K562 (cell line): ENCODE measurements at regions not wholly inside any gene's neighbourhood (a gene's known extent, or its start where the extent isn't known, plus 50 kb on each side); places are given as distances from the start of the nearest gene placed in this dataset.

Experiments
- ATAC-seq: fragments of 200-7000 bp; cut with Tn5 transposase; 3 replicates; pipeline ENCODE4 v1.9.1; 2020; ENCODE audit warnings: moderate library complexity
- BruUV-seq: library from RNA; stranded (reverse); fragments of 400-500 nt; replicated peaks from 2 replicates; lab custom pipeline; 2021; lab: Mats Ljungman, UMichigan
- CTCF ChIA-PET: fragments of 300-600 bp; formaldehyde crosslinking; extraction: SDS; loops from one replicate; lab custom pipeline; 2021; ENCODE audit warnings: low intra/inter-chr PET ratio; lab: Yijun Ruan, JAX
- POLR2A ChIA-PET: fragments of 300-600, 350-650 bp; sonication (Branson Sonifier 250); formaldehyde crosslinking; extraction: SDS; loops from one replicate; lab custom pipeline; 2021; ENCODE audit warnings: antibody characterized with exemption, inconsistent platforms; lab: Yijun Ruan, JAX
- DNase-seq, 4 experiments: peaks; one replicate each; pipeline versions ENCODE4 v3.0.0 to v3.0.0-alpha.2; 2011 to 2018; ENCODE audit warnings: low spot score in 3 of 4, mixed read lengths in 3 of 4; ENCODE audit errors: extremely low read depth in 1 of 4
- FAIRE-seq: peaks from 2 replicates; lab custom pipeline; 2011; peaks lifted over from hg19 to GRCh38; lab: Jason Lieb, UNC
- H2AFZ ChIP-seq: 2 replicates; pipeline ENCODE4 v1.6.0; 2011; ENCODE audit warnings: low read depth, low read length, control low read depth, inconsistent platforms
- H3K27ac ChIP-seq: fragments of 200-600 bp; 3 replicates; pipeline ENCODE4 v1.8.0; 2011; ENCODE audit warnings: low read depth, mild to moderate bottlenecking, control low read depth, inconsistent platforms, low read length, moderate library complexity, mixed read lengths; ENCODE audit errors: extremely low read depth
- H3K27me3 ChIP-seq, 2 experiments: fragments of 300-600 bp in 1 of 2; 2 replicates in 1 of 2; 3 replicates in 1 of 2; pipeline versions ENCODE4 v1.6.0 to v1.8.0; 2011; ENCODE audit warnings: inconsistent platforms in 2 of 2, low read length in 2 of 2, mild to moderate bottlenecking in 1 of 2, mixed read lengths in 1 of 2, moderate library complexity in 1 of 2; ENCODE audit not compliant: control insufficient read depth in 2 of 2, insufficient read depth in 2 of 2
- H3K36me3 ChIP-seq: fragments of 300-600 bp; 3 replicates; pipeline ENCODE4 v1.8.0; 2011; ENCODE audit warnings: mild to moderate bottlenecking, low read length, inconsistent platforms; ENCODE audit not compliant: control insufficient read depth, insufficient read depth
- H3K4me1 ChIP-seq, 2 experiments: fragments of 200-600 bp in 1 of 2; replicated peaks in 1 of 2; 2 replicates in 1 of 2; 3 replicates in 1 of 2; pipeline versions ENCODE4 v1.5.1 to v1.8.0; 2011; ENCODE audit warnings: inconsistent platforms in 2 of 2, low read length in 2 of 2, mild to moderate bottlenecking in 1 of 2, mixed read lengths in 1 of 2, moderate library complexity in 1 of 2; ENCODE audit not compliant: control insufficient read depth in 2 of 2, insufficient read depth in 2 of 2
- H3K4me2 ChIP-seq: 2 replicates; pipeline ENCODE4 v1.6.1; 2011; ENCODE audit warnings: low read length, control low read depth, inconsistent platforms, mixed read lengths; ENCODE audit not compliant: insufficient read depth
- H3K4me3 ChIP-seq: fragments of 200-600 bp; sonication (generic), shearing (Covaris generic); 2 replicates; pipeline ENCODE4 v1.5.1; 2016; ENCODE audit warnings: control low read depth, inconsistent platforms
- H3K79me2 ChIP-seq: fragments of 200-600 bp; 3 replicates; pipeline ENCODE4 v1.8.0; 2011; ENCODE audit warnings: low read length, inconsistent platforms; ENCODE audit not compliant: control insufficient read depth, insufficient read depth
- H3K9ac ChIP-seq, 2 experiments: 2 replicates each; pipeline versions ENCODE4 v1.6.0 to v1.6.1; 2011; ENCODE audit warnings: low read depth in 2 of 2, low read length in 2 of 2, control low read depth in 1 of 2, inconsistent platforms in 1 of 2, mild to moderate bottlenecking in 1 of 2, mixed read lengths in 1 of 2; ENCODE audit not compliant: insufficient read depth in 1 of 2
- H3K9me1 ChIP-seq: one replicate; pipeline ENCODE4 v1.6.0; 2011; ENCODE audit warnings: inconsistent platforms, mild to moderate bottlenecking, low read length, moderate library complexity; ENCODE audit not compliant: control insufficient read depth, insufficient read depth
- H3K9me3 ChIP-seq: replicated peaks from 2 replicates; pipeline ENCODE4 v1.5.1; 2011; ENCODE audit warnings: low read depth, low read length, inconsistent platforms; ENCODE audit not compliant: control insufficient read depth, insufficient read depth
- H4K20me1 ChIP-seq: replicated peaks from 2 replicates; pipeline ENCODE4 v1.6.1; 2011; ENCODE audit warnings: low read length, inconsistent platforms, mixed read lengths; ENCODE audit not compliant: control insufficient read depth, insufficient read depth
- BCL6 ChIP-seq: fragments of 250-450 bp; sonication (Bioruptor Pico); IDR thresholded peaks from 2 replicates; pipeline ENCODE4 v1.4.0; 2020
- NFRKB ChIP-seq: fragments of 450-650 bp; IDR thresholded peaks from 2 replicates; pipeline ENCODE4 v1.6.1; 2016; ENCODE audit warnings: low read depth
- SAP30 ChIP-seq: fragments of 200-600 bp; sonication (generic); IDR thresholded peaks from 2 replicates; pipeline ENCODE4 v1.6.1; 2012; ENCODE audit warnings: borderline replicate concordance, low read depth, mild to moderate bottlenecking, moderate library complexity, low read length, control low read depth, inconsistent platforms; ENCODE audit not compliant: insufficient read depth, poor library complexity, severe bottlenecking
- SLC30A9 ChIP-seq: fragments of 250-450 bp; sonication (Bioruptor Pico); IDR thresholded peaks from 2 replicates; pipeline ENCODE4 v1.8.0; 2022; ENCODE audit warnings: mild to moderate bottlenecking, moderate library complexity
- STAT6 ChIP-seq: sonication (generic); formaldehyde crosslinking; IDR thresholded peaks from 2 replicates; pipeline ENCODE4 v1.8.1; 2023; ENCODE audit warnings: mild to moderate bottlenecking, missing genetic modification reagents
- ZNF165 ChIP-seq: fragments of 250-450 bp; sonication (Bioruptor Pico); IDR thresholded peaks from 2 replicates; pipeline ENCODE4 v1.4.0; 2020; ENCODE audit warnings: borderline replicate concordance
- ZNF23 ChIP-seq: fragments of 250-450 bp; sonication (Bioruptor Pico); IDR thresholded peaks from 2 replicates; pipeline ENCODE4 v1.4.0; 2020; ENCODE audit warnings: mild to moderate bottlenecking
- ZNF24 ChIP-seq: fragments of 450-650 bp; IDR thresholded peaks from 2 replicates; pipeline ENCODE4 v1.6.1; 2016
- WGBS: fragments of 100-300 bp; shearing (Covaris generic); methylation state at CpG from one replicate; pipeline ENCODE4 v1.1.6; 2016; ENCODE audit warnings: low coverage, mixed read lengths; ENCODE audit not compliant: insufficient coverage; ENCODE audit errors: missing lambda C conversion rate; 5-methylcytosine and 5-hydroxymethylcytosine counted together
- in situ Hi-C: fragments of 300-500 bp; cut with MboI; formaldehyde crosslinking; loops from 4 replicates; pipeline ENCODE4 v1.15.0; 2018; ENCODE audit warnings: inconsistent platforms, mixed read lengths
- intact Hi-C: fragments of 100-400 bp; cut with micrococcal nuclease; formaldehyde crosslinking; loops from 2 replicates; pipeline ENCODE4 v1.14.2; 2022
- TF ChIP-seq, protein P1 (sequence below): sonication (generic); formaldehyde crosslinking; IDR thresholded peaks from 2 replicates; pipeline ENCODE4 v1.8.0; 2022; ENCODE audit warnings: missing genetic modification reagents, mild to moderate bottlenecking, borderline replicate concordance

- DNase-seq (no peak), ATAC-seq (no peak), FAIRE-seq (no peak)
- no peaks in the 10 kb centered on the region for H3K79me2 ChIP-seq
- H3K4me2 ChIP-seq: no peak overlapping the region
- H4K20me1 ChIP-seq: no peaks in the 10 kb centered on the region
- ChIA-PET POLR2A (no interaction called here), CTCF (interaction anchor here (0.6 kb wide), 1 partner anchor 170 kb away, joined by 3 read pairs; no protein-coding TSS in a partner anchor)
- H3K9ac ChIP-seq: no peak overlapping the region
- no peaks in the 10 kb centered on the region for H3K36me3 ChIP-seq
- H3K9me3 ChIP-seq: no peaks in the 10 kb centered on the region
- in situ Hi-C loops (no loop called here), intact Hi-C loops (no loop called here)
- 2% methylated on average over 5 of the region's 5 CpGs for WGBS
- H3K4me3 ChIP-seq: no peak overlapping the region
- no TSS peak for BruUV-seq
- H2AFZ ChIP-seq: no peak overlapping the region
- TF ChIP-seq ZNF165 (CRISPR knock-in tag) (no peak), ZNF23 (CRISPR knock-in tag) (no peak), BCL6 (CRISPR knock-in tag) (no peak)
- H3K27me3 ChIP-seq: 0 out of 5 replicates have a peak, but pooled peaks cover 0 to 2% of the 10 kb centered on the region in 2 experiments
- no peak overlapping the region for H3K27ac ChIP-seq
- H3K4me1 ChIP-seq: no peaks in the 10 kb centered on the region
- H3K9me1 ChIP-seq: no peaks in the 10 kb centered on the region
Observed at GRCh38 chr15:31932576-31932975, 97.7 kb upstream of the CHRNA7 start.

- Histone ChIP-seq H3K36me3 (no peaks in the 10 kb centered on the region), H3K4me3 (no peak overlapping the region), H3K27me3 (0 out of 5 replicates have a peak, but pooled peaks cover 0 to 2% of the 10 kb centered on the region in 2 experiments), H3K9me1 (no peaks in the 10 kb centered on the region), H3K9ac (no peak overlapping the region), H3K4me1 (no peaks in the 10 kb centered on the region), H2AFZ (no peak overlapping the region), H4K20me1 (no peaks in the 10 kb centered on the region), H3K9me3 (no peaks in the 10 kb centered on the region), H3K27ac (no peak overlapping the region), H3K79me2 (no peaks in the 10 kb centered on the region), H3K4me2 (no peak overlapping the region)
- 2% methylated on average over 5 of the region's 5 CpGs for WGBS
- no peak for ATAC-seq
- CTCF ChIA-PET: no interaction called here
- intact Hi-C loops (no loop called here), in situ Hi-C loops (no loop called here)
- FAIRE-seq: no peak
- DNase-seq: no peak
- no peak for TF ChIP-seq NFRKB
- no peak for TF ChIP-seq SAP30
- TF ChIP-seq, protein P1, sequence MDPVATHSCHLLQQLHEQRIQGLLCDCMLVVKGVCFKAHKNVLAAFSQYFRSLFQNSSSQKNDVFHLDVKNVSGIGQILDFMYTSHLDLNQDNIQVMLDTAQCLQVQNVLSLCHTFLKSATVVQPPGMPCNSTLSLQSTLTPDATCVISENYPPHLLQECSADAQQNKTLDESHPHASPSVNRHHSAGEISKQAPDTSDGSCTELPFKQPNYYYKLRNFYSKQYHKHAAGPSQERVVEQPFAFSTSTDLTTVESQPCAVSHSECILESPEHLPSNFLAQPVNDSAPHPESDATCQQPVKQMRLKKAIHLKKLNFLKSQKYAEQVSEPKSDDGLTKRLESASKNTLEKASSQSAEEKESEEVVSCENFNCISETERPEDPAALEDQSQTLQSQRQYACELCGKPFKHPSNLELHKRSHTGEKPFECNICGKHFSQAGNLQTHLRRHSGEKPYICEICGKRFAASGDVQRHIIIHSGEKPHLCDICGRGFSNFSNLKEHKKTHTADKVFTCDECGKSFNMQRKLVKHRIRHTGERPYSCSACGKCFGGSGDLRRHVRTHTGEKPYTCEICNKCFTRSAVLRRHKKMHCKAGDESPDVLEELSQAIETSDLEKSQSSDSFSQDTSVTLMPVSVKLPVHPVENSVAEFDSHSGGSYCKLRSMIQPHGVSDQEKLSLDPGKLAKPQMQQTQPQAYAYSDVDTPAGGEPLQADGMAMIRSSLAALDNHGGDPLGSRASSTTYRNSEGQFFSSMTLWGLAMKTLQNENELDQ (CRISPR knock-in tag): no peak
- TF ChIP-seq STAT6 (CRISPR knock-in tag): no peak
- TF ChIP-seq ZNF23 (CRISPR knock-in tag): no peak
- no peak for TF ChIP-seq SLC30A9 (CRISPR knock-in tag)
- TF ChIP-seq ZNF24: no peak
- POLR2A ChIA-PET: no interaction called here
- no TSS peak for BruUV-seq
Observed at GRCh38 chr15:31934821-31935220, 95.5 kb upstream of the CHRNA7 start.
